Activated naive CD4-positive, alpha-beta T cell treated with anti-CD3 and anti-CD28 coated beads, Interleukin-2, amount 50 U/mL, for 16 hours (primary cell): ENCODE measurements at regions not wholly inside any gene's neighbourhood (a gene's known extent, or its start where the extent isn't known, plus 50 kb on each side); places are given as distances from the start of the nearest gene placed in this dataset.

Experiments used
- DNase-seq: peaks from one replicate; pipeline ENCODE4 v3.0.0-alpha.2; 2020

DNA sequence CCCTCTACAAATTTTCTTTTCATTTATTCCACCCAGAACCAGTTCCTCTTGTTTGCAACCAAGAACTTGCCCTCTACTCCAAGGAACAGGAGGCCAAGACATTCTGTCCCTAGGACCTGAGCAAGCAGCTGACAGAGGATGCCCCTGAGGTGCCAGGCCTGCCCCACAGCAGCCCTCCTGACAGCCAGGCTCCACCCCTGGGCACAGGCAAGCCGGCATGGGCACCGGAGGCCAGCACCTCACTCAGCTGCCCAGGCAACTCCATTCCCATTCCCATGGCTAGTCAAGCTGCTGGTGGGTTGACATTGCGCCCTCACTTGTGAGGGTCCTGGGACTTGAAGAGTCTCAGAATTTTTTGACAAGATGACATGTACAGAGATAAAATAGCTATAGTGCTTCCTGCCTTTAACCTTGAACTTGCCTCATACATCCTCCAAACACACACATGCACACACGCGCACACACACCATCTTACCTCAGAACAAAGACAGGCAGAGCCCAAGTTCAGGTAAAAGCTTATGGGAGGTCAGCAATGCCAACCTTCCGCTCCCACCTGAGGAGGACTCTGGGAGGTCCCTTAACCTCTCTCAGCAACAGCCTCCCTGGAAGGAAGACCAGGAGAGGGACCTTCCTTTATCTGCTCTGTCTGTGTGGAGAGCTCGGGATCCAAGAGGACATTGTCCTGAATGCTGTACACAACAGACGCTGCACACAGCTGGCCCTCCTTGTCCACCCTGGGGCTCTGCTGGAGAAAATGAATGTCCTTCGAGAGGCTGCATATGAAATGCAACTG lies 620.9 kb upstream of the CADM1 start:
- DNase-seq = no peak

DNA sequence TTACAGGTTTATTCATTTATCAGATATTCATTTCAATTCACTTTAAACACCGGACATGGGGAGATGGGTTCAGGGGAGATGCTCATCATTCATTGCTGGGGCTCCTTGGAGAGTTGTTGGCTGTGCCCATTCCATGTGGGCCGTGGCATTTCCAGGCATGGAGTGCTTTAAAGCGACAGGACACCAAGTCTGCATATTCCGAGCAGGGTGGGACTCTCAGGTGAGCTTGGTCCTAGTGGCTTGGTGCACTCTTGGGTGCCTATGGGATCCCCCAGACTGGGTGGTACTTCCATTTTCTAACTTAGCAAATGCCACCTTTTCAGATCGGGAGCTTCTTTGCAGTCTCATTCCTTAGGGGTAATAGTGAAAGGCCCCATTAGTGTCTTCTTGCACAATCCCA lies 619.5 kb upstream of the CADM1 start:
- DNase-seq = no peak

DNA sequence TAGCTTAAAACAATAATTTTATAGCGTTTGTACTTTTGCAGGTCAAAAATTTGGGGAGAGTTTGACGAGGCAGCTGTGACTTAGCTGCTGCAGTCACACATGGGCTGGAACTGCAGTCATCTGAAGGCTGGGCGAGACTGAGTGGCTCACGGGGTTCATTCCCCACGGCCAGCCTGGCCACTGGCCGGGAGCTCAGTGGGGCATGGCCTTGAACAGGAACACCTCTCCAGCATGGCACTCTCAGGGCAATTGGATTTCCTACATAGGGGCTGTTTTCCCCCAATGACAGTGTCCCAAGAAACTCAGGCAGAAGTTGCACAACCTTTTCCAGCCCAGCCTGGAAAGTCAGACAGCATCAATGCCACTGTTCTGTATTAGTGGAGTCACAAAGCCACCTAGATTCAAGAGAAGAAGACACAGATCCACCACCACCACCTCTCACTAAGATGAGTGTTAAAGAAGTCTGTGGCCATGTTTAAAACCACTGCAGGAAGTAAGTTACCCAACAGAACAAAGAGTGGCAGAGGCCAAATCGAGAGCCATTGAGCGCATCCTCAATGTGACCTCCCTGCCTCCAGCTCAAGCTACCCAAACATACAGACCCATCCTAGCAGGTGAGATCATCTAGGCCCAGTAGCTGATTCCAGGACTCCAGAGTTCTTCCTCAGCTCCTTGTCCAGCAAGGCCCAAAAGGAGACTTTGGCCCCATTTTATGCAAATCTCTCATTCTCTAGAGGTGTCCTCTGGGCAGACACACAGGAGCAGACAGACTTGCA lies 618.7 kb upstream of the CADM1 start:
- DNase-seq = no peak

DNA sequence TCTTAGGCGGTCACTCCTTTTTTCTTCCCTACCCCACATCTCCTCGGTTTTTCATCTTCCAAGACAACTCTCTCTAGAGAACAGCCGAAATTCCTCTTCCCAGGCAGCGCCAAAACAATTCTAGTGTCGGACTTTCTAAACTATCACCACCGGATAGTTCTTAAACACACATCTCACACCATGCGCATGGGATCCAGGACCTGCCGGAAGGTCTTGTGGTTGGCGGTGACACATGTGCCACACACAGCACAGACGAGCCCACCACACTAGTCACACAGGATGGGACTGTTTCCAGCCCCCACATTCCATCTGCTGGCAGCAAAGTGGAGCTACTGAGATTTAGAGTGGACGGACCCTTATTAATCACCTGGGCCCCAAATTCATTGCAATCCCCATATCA lies 614.9 kb upstream of the CADM1 start:
- no peak for DNase-seq

DNA sequence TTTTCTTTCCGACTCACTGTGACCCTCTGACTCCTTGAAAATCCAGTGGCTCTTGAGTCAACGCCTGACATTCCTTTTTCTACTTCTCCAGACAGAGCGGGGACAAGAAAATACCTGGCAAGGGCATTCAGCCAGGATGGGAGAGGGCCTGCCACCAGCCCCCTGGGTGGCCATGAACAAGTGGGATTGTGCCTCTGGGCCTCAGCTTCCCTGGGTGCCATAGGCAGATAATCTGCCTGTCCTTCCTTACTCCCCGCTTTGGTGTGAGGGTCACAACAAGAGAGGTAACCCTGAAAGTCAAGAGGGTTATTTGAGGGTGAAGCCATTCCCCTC lies 613.9 kb upstream of the CADM1 start:
- DNase-seq = no peak

DNA sequence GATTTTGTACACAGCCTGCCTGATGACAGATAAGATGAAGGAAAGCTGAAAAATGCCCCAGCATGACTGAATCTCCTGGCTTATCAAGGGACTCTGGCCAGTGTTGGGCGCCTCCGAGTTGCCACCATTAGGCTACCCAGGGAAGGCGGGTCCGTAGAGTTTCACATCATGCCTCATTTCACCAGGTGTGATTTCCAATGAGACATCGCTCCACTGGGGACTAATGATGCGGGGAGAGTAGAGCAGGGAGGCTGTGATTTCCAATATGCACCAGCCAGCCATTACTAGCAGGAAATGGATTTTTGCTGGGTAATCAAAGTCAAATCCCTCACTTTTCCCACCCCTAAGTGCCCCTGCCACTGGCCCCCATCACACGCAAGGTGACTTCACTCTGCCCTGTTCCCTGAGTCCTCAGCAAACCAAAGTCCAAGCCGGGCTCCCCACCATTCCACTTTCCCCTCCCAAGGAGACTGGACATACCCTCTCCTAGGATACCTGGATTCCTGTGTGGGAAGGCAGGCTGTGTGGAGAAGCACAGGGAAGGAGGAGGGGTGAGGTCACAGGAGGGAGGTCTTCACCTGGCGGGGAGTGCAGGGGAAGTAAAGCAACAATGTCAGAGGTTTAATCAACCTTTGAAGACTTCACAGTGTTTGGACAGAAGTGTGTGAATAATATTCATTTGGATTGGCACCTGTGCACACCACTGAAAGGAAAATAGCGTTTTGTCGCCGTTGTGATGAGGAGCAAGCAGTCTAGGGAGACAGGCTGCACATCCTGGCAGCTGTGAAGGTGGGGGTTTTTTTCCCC lies 613.3 kb upstream of the CADM1 start:
- no peak for DNase-seq

DNA sequence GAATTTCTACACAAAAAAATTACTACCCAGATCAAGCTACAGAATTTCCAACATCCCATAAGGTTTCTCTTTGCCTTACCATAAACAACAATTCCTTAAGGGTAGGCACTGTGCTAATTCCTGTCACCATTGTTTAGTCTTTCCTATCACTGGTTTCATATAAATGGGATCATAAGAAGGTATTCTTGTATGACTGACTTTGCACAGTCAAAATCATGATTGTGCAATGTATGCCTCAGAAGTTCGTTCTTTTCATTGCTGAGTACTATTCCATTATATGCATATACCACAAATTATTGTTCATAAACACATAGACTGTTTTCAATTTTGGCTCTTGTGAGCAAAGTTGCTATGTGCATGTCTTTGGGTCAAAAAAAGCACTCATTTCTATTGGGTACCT lies 611.6 kb upstream of the CADM1 start:
- no peak for DNase-seq

DNA sequence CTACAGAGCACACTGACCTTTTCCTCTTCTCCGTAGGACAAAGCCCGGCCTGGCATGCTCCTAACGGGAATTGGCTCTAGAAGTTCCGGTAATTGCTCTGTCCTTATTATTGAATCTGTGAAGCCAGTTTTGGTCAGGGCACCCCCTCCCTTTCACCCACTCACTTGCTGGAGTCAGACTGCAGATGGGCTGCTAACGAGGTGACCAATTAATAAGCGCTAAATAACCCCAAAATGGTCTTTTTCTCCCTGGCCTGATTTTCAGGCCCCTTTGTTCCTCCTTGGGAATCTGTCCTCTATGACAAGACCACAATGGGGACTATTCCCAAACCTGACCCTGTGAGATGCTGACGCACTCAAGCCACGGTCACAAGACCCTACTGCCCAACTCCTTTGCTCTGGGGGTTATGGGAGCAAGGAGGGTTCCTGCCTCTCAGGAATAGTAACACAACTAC lies 610.0 kb upstream of the CADM1 start:
- no peak for DNase-seq

DNA sequence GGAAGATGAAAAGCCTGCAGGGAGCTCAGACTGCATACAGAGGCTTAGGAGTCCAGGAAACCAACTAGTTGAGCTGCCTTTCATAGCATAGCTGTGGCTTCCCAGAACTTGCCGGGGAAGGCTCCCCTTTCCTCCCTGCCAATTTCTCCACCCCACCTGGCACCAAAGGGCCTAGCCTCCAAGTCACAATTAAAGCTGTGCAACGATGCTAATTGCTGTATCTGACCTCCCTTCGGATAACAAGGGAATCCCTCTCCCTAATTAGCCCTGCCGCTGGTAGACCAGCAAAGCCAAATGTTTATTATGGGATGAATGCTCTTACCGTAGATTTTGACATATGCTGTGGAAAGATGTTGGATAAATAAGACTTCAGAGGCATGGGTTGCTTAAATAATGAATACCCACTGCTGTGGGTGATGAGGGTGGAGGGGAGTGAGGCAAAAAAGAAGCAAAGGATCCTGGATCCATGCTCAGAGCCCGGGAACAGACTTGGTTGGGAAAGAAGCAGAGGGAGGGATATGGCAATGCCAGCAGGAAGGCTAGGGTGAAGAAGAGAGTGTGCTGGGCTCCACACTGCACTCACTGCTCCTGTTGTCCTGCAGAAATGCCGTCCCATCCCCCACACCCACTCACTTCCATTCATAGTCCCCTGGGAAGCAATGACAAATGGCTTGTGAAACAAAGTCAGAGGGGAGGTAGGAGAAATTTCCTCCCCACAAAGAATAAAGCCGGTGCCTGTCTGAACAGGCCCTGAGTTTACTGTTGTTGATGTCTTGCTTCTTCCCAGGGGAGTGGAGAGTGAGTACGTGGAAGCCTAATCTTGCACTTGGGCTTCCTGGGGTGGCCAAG lies 608.1 kb upstream of the CADM1 start:
- no peak for DNase-seq

DNA sequence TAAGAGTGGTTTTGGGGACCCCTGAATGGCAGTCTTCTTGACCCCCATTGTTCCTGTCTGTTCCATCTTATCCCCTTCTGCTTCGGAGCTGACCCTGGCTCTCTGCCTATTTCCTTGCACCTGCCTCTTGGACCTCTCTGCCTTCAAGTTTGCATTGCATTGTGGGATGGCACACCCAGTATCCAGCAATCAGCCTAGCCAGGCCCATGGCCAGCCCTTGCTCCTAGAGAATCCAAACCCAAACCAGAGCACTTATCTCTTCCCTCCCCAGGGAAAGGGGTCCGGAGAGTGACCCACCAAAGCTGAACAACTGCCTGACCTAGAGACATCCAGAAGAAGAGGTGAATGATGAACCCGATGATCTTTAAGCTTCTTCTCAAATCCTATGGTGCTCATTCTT lies 607.3 kb upstream of the CADM1 start:
- DNase-seq = no peak

DNA sequence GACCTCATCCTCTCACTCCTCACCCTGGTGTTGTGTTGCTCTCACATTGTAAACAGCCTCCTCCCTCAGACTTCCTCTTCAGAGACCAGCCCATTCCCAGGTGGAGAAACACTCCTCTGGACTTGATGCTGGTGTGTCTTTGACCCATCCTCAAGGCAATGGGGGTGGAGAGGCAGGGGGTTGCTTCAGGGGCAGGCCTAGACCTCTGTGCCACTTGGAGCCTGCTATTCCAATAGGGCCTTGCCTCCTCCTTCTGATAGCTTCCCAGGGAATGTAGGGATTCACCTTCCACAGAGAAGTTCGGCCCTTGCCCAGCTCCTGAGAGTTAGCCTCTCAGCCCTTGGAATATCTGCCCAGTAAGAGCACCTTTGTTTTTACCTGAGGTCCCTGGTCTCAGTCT lies 606.6 kb upstream of the CADM1 start:
- no peak for DNase-seq

DNA sequence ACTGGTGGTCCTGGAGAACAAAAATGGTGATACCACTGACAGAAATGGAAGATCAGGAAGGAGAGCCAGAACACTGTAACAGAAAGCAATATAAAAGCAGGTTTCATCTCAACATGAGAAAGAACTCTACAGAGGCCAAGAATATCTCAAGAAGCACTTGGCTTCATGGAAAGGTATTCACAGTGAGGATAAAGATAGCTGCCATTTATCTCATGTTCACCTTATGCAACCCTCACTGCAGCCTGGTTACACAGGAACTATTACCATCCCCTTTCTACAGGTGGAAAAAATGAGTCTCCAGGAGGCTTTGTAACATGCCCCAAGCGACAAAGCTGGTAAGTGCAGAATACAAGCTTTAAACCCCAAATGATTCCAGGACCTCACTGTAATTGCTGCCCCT lies 606.1 kb upstream of the CADM1 start:
- DNase-seq = no peak

DNA sequence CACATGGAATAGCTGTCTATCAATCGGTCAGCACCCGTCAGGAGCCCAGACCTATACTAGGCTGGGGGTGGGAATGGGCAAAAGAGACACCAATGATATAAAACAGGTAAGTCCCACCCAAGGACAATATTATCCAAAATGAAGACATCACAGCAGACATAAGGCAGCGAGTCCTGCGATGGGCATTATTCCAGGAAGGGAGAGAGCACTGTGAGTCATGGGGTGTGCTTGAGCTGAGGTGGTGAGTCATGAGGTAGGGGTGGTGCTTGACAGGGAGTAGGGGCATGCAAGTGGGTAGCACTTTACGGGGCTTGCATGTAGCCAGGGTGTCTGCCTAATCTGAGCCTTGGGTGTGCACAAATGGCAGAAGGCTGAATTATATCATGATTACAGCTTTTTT lies 605.0 kb upstream of the CADM1 start:
- no peak for DNase-seq

DNA sequence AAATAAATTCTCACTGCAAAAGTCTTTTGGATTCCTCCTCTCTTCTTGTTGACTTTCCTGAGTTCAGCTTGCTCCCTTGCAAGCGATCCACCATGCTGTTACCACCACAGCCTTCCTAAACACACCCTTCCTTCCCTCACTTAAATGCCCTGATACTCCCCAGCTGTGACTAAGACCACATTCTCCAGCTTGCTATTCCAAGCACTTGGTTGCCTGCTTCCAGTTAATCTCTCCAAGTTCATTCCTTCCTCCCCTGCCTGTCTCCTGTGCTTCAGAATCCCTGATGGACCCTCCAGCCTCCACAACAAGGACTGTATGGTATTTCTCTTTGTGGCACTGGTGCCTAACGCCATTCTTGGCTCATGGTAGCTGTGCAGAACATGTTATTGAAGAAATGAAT lies 603.9 kb upstream of the CADM1 start:
- DNase-seq = no peak

DNA sequence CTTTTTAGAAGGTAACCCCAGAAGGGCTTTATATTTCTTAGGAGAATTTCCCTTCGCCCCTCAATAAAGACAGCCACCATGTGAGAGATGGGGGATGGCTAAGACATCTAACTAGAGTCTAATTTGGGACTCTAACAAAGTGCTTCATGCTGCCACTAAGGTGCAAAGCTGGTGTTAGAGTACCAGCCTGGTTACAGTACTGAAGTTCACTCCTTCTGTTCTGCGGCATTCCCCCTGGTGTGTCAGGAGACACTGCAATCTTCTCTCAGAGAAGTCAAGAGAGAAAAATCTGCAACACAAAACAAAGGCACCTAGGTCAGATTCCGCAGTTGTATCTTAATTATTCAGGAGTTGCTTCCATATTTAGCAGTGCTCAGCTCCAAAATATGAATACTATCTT lies 603.0 kb upstream of the CADM1 start:
- DNase-seq = no peak

DNA sequence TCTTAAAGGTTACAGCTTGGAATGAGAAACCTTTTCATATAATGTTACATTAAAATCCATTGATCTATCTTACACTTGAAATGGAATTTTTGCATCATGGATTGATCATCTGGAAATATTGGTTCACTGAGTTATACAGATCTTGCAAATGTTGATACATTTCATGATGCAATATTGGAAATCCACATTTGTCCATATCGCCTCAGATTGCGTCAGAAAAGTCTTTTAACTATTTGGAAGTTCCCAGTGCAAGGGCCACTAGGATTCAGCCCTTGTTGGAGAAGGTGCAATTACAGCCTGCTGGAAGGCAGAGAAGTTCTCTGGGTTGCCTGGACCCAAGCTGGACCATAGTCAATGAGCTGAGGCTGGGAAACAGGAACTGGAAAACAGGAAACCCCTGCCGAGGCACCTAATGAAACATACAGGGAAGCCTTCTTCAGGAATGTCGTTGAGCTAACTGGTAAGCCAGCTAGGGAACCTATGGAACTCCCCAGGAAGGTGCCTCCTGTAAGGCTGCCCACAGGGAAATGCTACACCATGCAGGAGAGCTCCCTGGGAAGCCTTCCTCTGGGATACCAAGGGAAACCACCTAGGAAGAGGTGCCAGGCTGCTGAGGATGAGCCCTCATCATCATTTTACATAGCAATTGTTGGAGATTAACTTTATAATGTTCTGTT lies 600.4 kb upstream of the CADM1 start:
- no peak for DNase-seq

DNA sequence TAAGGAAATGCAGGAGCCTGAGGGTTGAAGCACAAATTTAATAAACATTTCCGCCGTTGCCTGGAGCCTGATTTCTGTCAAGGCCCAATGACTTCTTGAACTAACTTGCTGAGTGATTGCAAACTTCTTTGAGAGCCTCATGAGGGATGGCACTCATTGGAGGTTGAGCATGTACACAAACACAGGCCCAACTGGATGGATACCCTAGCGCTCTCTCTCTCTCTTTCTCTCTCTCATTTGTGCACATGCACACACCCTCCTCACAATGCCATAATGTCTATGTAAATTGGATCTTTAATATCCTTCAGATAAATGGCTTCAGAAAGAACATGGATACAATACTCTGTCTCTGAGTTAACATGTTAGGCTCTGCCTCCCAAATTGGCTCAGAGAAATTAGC lies 597.7 kb upstream of the CADM1 start:
- DNase-seq = no peak

DNA sequence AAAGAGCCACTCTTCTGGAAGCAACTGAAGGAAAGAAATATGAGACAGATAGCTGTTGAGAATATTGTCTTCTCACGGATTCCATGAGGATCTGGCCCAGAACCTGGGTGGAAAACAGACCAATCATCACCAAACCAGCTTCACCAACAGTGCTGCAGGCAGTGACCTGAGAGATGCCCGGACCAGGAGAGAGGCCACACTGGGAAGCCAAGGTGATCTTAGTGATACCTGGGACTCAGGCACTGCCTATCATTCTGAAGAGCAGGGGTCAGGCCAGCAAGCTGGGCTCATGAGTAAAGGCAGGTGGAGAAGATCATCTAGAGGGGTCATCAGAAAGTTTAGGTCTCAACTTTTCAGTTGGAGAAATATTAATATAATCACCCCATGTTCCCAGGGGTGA lies 595.8 kb upstream of the CADM1 start:
- no peak for DNase-seq

DNA sequence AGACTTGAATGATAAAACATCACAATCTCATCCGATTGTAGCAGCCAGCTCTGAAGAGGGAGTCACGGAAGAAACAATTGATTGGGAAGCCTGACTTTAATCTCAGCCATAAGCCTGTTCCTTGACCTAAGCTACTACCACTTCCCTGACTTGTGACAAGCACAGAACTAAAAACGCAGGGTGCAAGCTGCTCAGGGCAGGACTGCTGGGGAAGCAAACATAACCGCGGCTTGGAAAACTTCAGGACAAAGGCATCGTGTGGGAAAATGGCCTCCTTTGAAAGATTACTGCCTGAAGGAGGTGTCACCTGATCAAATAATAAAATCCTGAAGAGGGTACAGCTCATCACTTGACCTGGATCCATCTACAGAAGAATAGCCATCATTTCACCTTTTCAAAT lies 595.3 kb upstream of the CADM1 start:
- no peak for DNase-seq

DNA sequence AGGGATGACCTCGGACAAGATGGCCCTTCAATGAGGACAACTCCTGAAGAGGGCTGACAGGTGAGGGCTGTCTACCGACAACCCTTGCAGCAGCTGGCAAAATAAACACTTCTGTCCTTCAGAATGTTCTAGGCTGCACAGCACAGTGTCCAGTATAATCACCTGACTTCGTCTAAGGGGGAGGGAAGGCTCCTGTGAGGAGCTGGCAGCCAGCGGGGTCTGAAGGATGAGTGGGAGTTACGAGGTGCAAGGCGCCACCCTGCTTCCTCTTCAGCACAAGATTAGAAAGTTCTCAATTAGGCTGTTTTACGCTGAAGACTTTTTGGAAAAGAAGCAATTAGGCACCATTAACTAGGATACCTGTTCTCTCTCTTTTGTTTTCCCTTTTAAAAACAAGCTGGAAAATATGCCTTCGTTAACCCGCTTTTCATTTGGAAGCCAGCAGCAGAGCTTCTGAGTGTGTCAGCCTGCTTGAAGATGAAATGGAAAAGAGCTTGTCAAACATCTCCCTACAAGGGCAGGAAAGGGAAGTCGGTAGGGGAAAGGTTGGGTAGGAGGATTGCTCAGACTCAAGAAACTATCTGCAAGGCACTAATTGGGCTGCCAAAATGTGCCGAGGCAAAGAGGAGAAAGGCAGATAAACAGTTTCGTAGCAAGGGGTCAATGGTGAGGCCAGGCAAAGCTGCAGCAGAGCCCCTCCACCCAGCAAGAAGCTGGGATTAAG lies 592.2 kb upstream of the CADM1 start:
- no peak for DNase-seq

DNA sequence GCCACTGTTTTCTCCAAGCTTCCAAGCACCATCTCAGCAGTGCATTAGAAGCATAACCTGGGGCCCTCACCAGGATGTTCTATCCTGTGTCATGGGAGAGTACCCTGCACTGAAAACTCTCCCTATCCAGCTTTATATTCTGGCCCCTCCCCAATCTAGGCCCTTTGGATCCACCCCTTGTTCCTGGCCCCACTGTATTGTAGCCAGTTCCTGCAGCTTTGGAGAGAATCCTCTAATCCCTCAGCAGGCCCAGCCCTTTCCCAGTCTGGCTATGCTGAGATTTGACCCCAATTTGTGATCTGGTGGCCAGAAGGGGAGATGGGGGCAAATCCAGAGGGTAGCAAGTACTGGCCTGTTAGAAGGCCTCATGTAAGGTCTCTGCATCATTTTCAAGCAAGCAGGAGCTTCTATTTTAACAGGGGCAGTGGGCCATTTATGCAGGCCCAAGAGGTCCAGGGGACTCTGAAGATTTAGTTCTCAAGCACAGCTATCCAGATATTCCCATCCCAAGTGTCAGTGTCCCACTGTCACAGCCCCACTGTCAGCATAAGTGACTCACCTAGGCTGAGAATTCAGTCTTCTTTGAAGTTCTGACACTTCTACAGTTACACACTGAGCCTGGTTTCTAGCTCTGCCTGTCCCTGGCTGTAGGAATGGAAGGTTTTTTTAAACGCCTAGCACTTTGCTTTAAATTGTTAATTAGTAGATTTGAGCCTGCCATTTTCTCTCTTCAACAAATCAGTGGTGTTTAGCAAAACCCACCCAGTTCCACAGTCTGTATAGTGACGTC lies 589.5 kb upstream of the CADM1 start:
- no peak for DNase-seq
